GM19397 (cell line): ENCODE measurements at regions not wholly inside any gene's neighbourhood (a gene's known extent, or its start where the extent isn't known, plus 50 kb on each side); places are given as distances from the start of the nearest gene placed in this dataset.
"Not testable (repeated sequence)": the region's sequence is repeated elsewhere in the genome, so short reads cannot be mapped to it uniquely, and the experiment has no call there.

ENCODE experiments used
- ATAC-seq: cut with Tn5 transposase; IDR thresholded peaks from one replicate; pipeline ENCODE4 v1.9.1; 2021; ENCODE audit warnings: mild to moderate bottlenecking, moderate library complexity; ENCODE audit not compliant: unreplicated experiment

DNA sequence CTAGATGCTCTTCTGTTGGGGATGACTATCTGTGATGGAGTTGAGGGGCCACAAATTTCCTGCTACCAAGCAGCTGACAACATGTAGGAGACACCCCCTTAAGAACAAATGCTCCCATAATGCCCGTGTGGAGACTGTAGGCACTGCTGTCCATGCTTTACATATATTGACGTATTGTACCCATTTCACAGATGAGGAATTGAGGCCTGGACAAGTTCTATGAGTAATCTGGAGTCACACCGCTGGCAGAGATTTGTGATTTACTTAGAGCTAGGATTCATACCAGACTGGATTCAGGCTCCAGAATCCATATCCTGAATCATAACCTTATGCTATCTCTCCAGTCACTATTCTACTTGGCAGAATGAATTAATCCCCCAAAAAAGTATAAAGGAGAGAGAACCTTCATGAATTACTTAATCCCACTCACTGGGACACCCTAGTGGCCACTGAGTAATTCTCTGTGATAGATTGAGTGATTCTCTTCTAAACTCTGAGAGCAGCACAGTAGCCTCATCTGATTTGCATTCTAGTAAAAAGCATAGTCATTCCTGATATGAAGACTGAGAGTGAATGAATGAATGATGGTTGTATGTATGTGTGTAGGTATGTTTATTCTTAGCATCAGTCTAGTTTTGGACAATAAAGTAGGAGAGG lies 460.7 kb upstream of the MEIS1 start:
- no peak for ATAC-seq

DNA sequence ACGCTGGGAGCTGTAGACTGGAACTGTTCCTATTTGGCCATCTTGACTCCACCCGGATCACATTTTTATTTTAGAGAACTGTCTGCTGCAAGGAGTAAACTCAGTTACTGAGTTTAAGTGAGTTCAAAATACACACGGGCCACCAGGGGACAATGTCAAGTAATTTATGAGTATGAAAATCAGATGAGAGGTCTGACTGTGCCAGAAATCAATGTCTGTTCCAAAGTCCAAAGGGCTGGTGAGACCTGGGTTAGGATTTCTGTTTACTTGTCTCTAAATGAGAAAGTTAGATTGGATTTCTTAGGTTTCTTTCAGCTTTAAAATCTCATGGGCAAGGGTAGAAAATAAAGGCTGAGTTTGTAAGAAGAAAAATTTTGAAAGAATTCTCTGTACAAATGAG lies 465.8 kb upstream of the MEIS1 start:
- no peak for ATAC-seq

DNA sequence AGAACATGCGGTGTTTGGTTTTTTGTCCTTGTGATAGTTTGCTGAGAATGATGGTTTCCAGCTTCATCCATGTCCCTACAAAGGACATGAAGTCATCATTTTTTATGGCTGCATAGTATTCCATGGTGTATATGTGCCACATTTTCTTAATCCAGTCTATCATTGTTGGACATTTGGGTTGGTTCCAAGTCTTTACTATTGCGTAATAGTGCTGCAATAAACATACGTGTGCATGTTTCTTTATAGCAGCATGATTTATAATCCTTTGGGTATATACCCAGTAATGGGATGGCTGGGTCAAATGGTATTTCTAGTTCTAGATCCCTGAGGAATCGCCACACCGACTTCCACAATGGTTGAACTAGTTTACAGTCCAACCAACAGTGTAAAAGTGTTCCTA lies 471.6 kb upstream of the MEIS1 start:
- not testable (repeated sequence) for ATAC-seq

DNA sequence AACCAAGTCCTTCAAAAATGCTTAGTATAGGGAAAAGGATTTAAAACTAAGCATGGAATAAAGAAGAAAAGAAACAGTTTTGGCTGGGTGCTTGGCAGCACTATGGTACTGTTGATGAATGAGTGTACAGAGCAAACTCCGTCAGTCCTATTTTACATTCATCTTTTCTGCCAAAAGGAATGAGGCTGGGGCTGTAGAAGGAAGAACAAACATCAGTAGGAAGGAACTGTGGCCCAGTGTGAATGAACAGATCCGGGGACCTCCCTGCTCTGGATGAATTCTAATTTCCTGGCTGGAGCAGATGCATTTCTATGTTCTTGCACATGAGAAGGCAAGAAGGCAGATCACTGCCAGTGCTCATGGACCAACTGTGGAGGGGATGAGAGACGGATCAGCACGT lies 474.0 kb upstream of the MEIS1 start:
- no peak for ATAC-seq

DNA sequence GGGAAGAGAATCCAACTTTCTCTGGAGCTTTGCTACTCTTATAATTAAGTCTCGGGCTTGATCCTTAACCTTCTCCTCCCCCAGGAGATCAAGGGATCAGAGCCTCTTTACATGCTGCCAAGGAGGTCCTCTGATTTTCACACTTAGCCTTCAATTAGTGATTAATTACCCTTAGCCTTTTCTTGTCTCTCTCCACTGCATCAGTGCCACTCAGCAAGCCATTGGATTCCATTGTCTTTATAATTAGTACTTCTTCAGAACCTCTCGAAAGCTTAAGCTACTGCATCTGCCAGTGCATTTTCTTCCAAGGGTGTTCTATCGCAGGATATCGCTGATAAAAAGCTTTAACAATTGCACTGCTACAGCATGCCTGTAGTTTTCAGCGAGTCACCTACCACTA lies 477.0 kb upstream of the MEIS1 start:
- ATAC-seq = no peak

GRCh38 chr2:65957454-65957853 lies 477.5 kb upstream of the MEIS1 start:
- ATAC-seq = no peak

GRCh38 chr2:65955259-65955658 lies 479.7 kb upstream of the MEIS1 start:
- ATAC-seq = no peak

- no peak for ATAC-seq
Measured at GRCh38 chr2:65952966-65953761, 481.8 kb upstream of the MEIS1 start.

DNA sequence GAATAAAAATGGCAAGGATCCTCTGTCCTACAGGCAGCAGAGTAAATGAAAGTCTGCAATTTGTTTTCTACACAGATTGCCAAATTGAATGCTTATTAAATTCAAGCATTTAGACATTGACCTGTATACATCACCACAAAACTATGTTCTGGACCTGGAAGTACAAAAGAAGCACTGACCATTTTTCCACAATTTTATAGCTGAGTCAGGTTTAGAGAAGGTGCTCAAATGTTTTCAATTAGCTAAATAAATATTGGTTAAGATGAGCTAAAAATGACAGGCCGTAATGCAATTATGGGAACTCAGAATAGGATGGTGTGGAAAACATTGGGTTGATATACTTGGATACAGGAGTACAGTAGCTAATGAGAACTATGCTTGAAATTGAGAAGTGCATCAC lies 490.7 kb upstream of the MEIS1 start:
- no peak for ATAC-seq

- ATAC-seq = no peak
Measured at GRCh38 chr2:65943099-65943786, 491.7 kb upstream of the MEIS1 start.

GRCh38 chr2:65940856-65941255 lies 494.1 kb upstream of the MEIS1 start:
- no peak for ATAC-seq

- no peak for ATAC-seq
Measured at GRCh38 chr2:65939687-65940086, 495.2 kb upstream of the MEIS1 start.

- no peak for ATAC-seq
Measured at GRCh38 chr2:65937379-65938160, 497.4 kb upstream of the MEIS1 start.

DNA sequence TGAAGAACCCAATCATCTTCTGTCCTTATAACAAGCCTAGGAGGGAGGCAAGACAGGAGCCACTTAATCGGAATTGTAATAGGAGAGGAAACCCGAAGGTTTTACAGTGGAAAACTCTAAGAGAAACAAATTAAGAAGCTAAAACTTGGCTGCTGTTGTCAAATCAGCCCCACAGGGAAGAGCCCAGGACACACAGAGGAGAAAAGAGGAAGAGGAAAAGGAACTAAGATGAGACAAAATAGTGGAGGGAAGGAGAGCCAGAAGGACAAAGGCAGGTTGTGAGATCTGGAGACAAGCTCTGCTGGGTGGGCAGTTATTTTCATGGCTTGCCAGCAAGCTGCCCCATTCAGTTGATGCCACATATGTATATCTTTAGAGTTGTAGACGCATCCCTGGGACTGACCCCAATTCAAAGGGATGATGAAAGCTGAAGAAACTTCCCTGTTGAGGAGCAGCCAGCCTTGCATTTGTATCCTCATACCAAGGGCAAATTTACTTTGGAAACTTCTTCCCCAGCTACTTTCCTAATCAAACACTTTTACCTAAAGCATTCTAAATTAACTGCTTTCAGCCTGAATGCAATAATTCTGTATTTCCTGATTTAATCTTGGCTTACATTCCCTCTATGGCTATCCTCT lies 499.8 kb upstream of the MEIS1 start:
- no peak for ATAC-seq

DNA sequence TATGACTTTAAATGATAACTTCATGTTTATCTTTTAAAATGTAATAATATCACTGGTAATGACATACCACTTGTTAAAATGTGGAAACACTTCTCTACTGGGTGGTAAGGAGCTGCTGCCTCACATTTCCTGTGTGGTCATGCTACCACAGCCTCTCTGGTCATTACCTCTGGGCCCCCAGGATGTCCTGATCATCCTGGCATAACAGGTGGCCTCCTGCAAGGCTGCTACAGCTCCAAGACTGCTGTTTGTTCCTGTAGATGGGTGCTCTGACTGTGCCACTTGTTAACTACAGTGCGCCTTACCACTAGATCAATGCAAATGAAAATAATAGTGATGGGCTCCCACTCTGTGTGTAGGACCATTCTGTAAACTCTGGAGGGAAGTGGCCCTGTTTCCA lies 500.2 kb upstream of the SPRED2 start:
- ATAC-seq = no peak

- no peak for ATAC-seq
Measured at GRCh38 chr2:65931056-65931455, 498.7 kb upstream of the SPRED2 start.

- no peak for ATAC-seq
Measured at GRCh38 chr2:65930259-65930658, 497.9 kb upstream of the SPRED2 start.

GRCh38 chr2:65929664-65930063 lies 497.3 kb upstream of the SPRED2 start:
- not testable (repeated sequence) for ATAC-seq

GRCh38 chr2:65922794-65923193 lies 490.4 kb upstream of the SPRED2 start:
- ATAC-seq = no peak

DNA sequence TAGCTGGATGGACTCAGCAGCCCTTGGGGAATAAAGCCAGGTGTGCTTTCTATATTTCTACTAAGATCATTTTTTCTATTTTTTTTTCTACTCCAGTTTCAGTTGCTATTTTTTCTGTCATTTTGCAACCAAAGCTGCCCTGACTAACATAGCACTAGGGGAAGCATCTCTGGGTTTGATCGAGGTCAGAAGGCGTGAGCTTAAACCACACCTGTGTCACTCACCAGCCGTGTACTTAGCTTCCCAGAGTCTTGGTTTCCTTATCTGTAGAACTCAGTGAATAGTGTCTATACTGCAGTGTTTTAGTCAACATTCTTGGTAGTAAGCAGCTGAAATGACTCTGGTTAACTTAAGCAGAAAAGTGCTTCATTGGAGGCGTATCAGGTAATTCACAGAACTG lies 489.6 kb upstream of the SPRED2 start:
- no peak for ATAC-seq

DNA sequence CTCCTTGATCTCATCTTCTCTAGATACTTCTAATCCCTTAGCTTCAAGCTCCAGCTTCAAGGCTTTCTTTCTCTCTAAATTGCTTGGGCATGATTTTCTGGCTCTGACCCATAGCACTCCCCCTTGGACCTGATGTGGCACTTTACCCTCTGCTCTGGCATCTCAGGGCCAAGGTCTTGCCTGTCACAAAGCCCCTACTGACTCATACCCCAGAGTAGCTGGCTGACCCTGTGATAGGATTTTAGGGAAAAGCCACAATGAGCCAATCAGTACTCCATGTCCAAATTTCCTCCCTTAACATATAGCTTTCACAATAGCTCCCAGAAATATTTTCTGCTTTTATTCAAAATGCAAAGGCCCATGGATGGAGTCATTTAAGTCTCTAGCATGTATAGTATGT lies 488.7 kb upstream of the SPRED2 start:
- no peak for ATAC-seq
